D721Med (cell line): ENCODE measurements at regions not wholly inside any gene's neighbourhood (a gene's known extent, or its start where the extent isn't known, plus 50 kb on each side); places are given as distances from the start of the nearest gene placed in this dataset.

Experiments used
- DNase-seq: peaks from one replicate; pipeline ENCODE4 v3.0.0; 2011; ENCODE audit warnings: low spot score; ENCODE audit not compliant: insufficient read length
- FAIRE-seq: peaks from 2 replicates; lab custom pipeline; 2011; peaks lifted over from hg19 to GRCh38; lab: Jason Lieb, UNC
- CTCF ChIP-seq: IDR thresholded peaks from 2 replicates; pipeline ENCODE4 v1.5.1; 2012; ENCODE audit warnings: mild to moderate bottlenecking, control low read depth; ENCODE audit not compliant: insufficient read depth; ENCODE audit errors: missing control alignments

- DNase-seq (no peak), FAIRE-seq (no peak)
- no peak for TF ChIP-seq CTCF
Measured at GRCh38 chr4:62871078-62871477, 1538.2 kb downstream of the TECRL start.

DNA sequence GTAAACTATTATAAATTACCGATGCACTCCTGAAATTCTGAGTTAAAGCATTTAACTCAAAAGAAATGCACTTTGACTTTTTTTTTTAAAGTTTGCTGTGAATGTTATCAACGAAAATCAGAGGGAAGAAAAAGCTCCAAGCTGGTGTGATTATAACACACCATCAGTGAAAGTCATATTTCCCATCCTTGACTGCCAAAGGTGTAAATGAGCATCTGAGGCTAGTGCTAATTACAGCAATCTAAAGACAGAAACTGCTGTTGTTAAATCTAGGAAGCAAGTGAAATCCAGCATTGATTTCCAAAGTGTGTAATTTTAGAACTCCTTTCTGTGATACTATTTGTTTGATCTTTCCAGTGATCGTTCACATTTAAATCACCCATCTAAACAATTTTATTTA is 1538.8 kb downstream of the TECRL start:
- FAIRE-seq (no peak), DNase-seq (no peak)
- TF ChIP-seq CTCF, result no peak

- no peak for TF ChIP-seq CTCF
- no peak for FAIRE-seq
- no peak for DNase-seq
Measured at GRCh38 chr4:62865261-62865660, 1544.0 kb downstream of the TECRL start.

DNA sequence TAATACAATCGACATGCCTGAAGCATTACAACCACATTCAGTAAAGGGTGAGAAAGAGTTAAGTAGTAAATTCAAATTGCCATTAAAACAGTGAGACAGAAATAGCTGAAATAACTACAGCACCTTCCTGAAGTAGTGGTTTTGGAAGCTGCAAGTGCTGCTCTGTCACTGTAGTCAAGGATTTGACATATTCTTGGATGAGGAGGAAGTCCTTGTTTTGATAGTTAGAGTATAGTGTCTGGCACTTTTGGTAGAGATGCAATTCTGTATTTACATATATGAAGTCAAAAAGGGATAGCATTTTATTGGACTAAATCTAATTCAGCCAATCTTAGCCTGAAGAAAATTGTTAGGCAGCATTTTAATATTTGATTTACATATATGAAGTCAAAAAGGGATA is 1559.6 kb downstream of the TECRL start:
- FAIRE-seq (peak; percentile 74), DNase-seq (no peak)
- TF ChIP-seq CTCF, result no peak

- no peak for TF ChIP-seq CTCF
- no peak for FAIRE-seq
- no peak for DNase-seq
Measured at GRCh38 chr4:62835631-62836030, 1573.6 kb downstream of the TECRL start.

- no peak for TF ChIP-seq CTCF
- no peak for FAIRE-seq
- no peak for DNase-seq
Measured at GRCh38 chr4:62822306-62822705, 1586.9 kb downstream of the TECRL start.

GRCh38 chr4:62816566-62816965 is 1592.7 kb downstream of the TECRL start:
- DNase-seq (no peak), FAIRE-seq (no peak)
- TF ChIP-seq CTCF, result no peak
